Thyroid gland (tissue), 4 donors: ENCODE measurements at regions not wholly inside any gene's neighbourhood (a gene's known extent, or its start where the extent isn't known, plus 50 kb on each side); places are given as distances from the start of the nearest gene placed in this dataset.

Source experiments
- POLR2A ChIP-seq, 2 donors: fragments of 450-650 bp; IDR thresholded peaks; one replicate each; pipeline ENCODE4 v1.6.1; 2017; ENCODE audit warnings: antibody characterized with exemption in 2 of 2, mild to moderate bottlenecking in 2 of 2, moderate library complexity in 1 of 2
- TF ChIP-seq, protein P1 (sequence below), 6 experiments: fragments of 200-600 bp in 3 of 6; fragments of 450-650 bp in 3 of 6; sonication (generic) in 3 of 6; IDR thresholded peaks; one replicate each; pipeline ENCODE4 v1.5.1; 2016 to 2019; ENCODE audit warnings: antibody characterized with exemption in 6 of 6, mild to moderate bottlenecking in 2 of 6, inconsistent platforms in 1 of 6, moderate library complexity in 1 of 6

DNA sequence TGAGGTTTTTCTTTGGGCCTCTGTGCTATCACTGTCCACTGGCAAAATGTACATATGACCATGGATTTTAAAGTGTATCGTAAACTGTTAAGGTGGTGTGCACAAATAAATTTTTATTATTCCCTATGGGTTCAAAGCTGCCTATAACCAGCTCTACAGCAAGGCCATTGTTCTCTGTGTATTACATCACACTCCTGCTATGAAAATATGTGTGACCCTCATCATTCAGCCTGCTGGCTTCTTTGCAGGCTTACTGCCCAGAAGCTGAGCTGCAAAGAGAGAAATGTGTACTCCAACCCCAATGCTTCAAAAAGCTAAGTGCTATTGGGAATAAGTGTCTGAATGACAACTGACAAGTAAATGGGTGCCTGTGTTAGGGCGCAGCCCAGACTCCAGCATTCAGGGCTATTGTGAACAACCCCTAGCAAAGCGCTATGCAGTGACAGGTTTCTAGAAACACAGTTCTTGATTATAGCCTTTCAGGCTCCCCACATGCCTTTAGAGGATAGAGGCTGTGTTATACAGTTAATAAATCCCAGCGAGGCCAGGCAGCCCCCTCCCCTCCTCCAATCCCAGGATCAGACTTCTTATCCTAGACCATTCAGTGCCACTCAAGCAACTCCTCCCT is 220.4 kb upstream of the RADX start:
- TF ChIP-seq, protein P1, sequence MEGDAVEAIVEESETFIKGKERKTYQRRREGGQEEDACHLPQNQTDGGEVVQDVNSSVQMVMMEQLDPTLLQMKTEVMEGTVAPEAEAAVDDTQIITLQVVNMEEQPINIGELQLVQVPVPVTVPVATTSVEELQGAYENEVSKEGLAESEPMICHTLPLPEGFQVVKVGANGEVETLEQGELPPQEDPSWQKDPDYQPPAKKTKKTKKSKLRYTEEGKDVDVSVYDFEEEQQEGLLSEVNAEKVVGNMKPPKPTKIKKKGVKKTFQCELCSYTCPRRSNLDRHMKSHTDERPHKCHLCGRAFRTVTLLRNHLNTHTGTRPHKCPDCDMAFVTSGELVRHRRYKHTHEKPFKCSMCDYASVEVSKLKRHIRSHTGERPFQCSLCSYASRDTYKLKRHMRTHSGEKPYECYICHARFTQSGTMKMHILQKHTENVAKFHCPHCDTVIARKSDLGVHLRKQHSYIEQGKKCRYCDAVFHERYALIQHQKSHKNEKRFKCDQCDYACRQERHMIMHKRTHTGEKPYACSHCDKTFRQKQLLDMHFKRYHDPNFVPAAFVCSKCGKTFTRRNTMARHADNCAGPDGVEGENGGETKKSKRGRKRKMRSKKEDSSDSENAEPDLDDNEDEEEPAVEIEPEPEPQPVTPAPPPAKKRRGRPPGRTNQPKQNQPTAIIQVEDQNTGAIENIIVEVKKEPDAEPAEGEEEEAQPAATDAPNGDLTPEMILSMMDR (IDR thresholded peaks at IDR 0.05) = no peak
- no peak for TF ChIP-seq POLR2A (IDR thresholded peaks at IDR 0.05)
